ENCODE measurements at regions not wholly inside any gene's neighbourhood (a gene's known extent, or its start where the extent isn't known, plus 50 kb on each side); places are given as distances from the start of the nearest gene placed in this dataset.

DNA sequence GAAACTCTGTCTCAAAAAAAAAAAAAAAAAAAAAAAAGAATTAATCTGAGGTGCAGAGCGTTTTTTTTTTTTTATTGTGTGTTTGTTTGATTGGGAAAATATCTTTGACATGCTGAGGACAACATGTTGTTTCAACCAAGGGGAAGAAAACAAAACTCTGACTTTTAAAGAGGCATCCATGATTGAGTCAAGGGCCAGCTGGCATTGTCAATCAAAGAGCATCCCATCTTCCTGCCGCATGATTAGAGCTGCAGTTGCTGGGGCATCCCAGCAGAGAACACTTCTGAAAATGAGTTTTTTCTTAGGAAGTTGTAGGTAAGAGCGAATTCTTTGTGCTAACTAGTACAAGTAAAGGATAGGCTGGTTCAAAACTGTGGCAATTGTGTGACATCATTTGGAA lies 200.9 kb upstream of the DAAM1 start:
- TF ChIP-seq, protein P1, sequence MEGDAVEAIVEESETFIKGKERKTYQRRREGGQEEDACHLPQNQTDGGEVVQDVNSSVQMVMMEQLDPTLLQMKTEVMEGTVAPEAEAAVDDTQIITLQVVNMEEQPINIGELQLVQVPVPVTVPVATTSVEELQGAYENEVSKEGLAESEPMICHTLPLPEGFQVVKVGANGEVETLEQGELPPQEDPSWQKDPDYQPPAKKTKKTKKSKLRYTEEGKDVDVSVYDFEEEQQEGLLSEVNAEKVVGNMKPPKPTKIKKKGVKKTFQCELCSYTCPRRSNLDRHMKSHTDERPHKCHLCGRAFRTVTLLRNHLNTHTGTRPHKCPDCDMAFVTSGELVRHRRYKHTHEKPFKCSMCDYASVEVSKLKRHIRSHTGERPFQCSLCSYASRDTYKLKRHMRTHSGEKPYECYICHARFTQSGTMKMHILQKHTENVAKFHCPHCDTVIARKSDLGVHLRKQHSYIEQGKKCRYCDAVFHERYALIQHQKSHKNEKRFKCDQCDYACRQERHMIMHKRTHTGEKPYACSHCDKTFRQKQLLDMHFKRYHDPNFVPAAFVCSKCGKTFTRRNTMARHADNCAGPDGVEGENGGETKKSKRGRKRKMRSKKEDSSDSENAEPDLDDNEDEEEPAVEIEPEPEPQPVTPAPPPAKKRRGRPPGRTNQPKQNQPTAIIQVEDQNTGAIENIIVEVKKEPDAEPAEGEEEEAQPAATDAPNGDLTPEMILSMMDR (conservative IDR thresholded peaks at IDR 0.05; ENCODE audit: low read length), result no peak
- TF ChIP-seq EZH2phosphoT487 (IDR thresholded peaks at IDR 0.05; ENCODE audit: borderline replicate concordance, low read depth, low read length), result no peak

All from OCI-LY7 (cell line).